ENCODE measurements at regions not wholly inside any gene's neighbourhood (a gene's known extent, or its start where the extent isn't known, plus 50 kb on each side); places are given as distances from the start of the nearest gene placed in this dataset.

GRCh38 chr9:89798547-89799120 is 193.8 kb downstream of the GADD45G start:
- no peak for TF ChIP-seq CTCF (IDR thresholded peaks at IDR 0.05; ENCODE audit: poor library complexity, severe bottlenecking)
- Histone ChIP-seq H3K27ac (ENCODE audit: poor library complexity, severe bottlenecking) (no peak overlapping the region), H3K27me3 (ENCODE audit: insufficient read depth, poor library complexity, severe bottlenecking) (no peaks in the 10 kb centered on the region), H3K4me1 (ENCODE audit: insufficient read depth, poor library complexity, severe bottlenecking) (no peaks in the 10 kb centered on the region), H3K9me3 (ENCODE audit: severe bottlenecking) (no peaks in the 10 kb centered on the region), H3K36me3 (ENCODE audit: low read depth) (no peaks in the 10 kb centered on the region), H3K4me3 (ENCODE audit: severe bottlenecking) (no peak overlapping the region)
- ATAC-seq (ENCODE audit: low read depth) (no peak), DNase-seq (ENCODE audit: low spot score) (no peak)

GRCh38 chr9:89799221-89799620 is 194.4 kb downstream of the GADD45G start:
- no peak for DNase-seq (ENCODE audit: low spot score)
- Histone ChIP-seq H3K27ac (ENCODE audit: poor library complexity, severe bottlenecking) (no peak overlapping the region), H3K4me1 (ENCODE audit: insufficient read depth, poor library complexity, severe bottlenecking) (no peaks in the 10 kb centered on the region), H3K4me3 (ENCODE audit: severe bottlenecking) (no peak overlapping the region), H3K9me3 (ENCODE audit: severe bottlenecking) (no peaks in the 10 kb centered on the region), H3K36me3 (ENCODE audit: low read depth) (no peaks in the 10 kb centered on the region), H3K27me3 (ENCODE audit: insufficient read depth, poor library complexity, severe bottlenecking) (no peaks in the 10 kb centered on the region)
- TF ChIP-seq CTCF (IDR thresholded peaks at IDR 0.05; ENCODE audit: poor library complexity, severe bottlenecking): no peak
- no peak for ATAC-seq (ENCODE audit: low read depth)

- TF ChIP-seq CTCF (IDR thresholded peaks at IDR 0.05; ENCODE audit: poor library complexity, severe bottlenecking): no peak
- DNase-seq (ENCODE audit: low spot score): no peak
- no peaks in the 10 kb centered on the region for H3K9me3 ChIP-seq (ENCODE audit: severe bottlenecking)
- H3K27ac ChIP-seq (ENCODE audit: poor library complexity, severe bottlenecking): no peak overlapping the region
- no peaks in the 10 kb centered on the region for H3K36me3 ChIP-seq (ENCODE audit: low read depth)
- H3K4me1 ChIP-seq (ENCODE audit: insufficient read depth, poor library complexity, severe bottlenecking): no peaks in the 10 kb centered on the region
- H3K27me3 ChIP-seq (ENCODE audit: insufficient read depth, poor library complexity, severe bottlenecking): no peaks in the 10 kb centered on the region
- no peak for ATAC-seq (ENCODE audit: low read depth)
- no peak overlapping the region for H3K4me3 ChIP-seq (ENCODE audit: severe bottlenecking)
Measured at GRCh38 chr9:89799766-89800165, 195.0 kb downstream of the GADD45G start.

- Histone ChIP-seq H3K4me3 (ENCODE audit: severe bottlenecking) (no peak overlapping the region), H3K36me3 (ENCODE audit: low read depth) (no peaks in the 10 kb centered on the region), H3K27me3 (ENCODE audit: insufficient read depth, poor library complexity, severe bottlenecking) (no peaks in the 10 kb centered on the region), H3K4me1 (ENCODE audit: insufficient read depth, poor library complexity, severe bottlenecking) (no peaks in the 10 kb centered on the region), H3K27ac (ENCODE audit: poor library complexity, severe bottlenecking) (no peak overlapping the region), H3K9me3 (ENCODE audit: severe bottlenecking) (no peaks in the 10 kb centered on the region)
- no peak for TF ChIP-seq CTCF (IDR thresholded peaks at IDR 0.05; ENCODE audit: poor library complexity, severe bottlenecking)
- ATAC-seq (ENCODE audit: low read depth): no peak
- no peak for DNase-seq (ENCODE audit: low spot score)
Measured at GRCh38 chr9:89801341-89801740, 196.5 kb downstream of the GADD45G start.

- Histone ChIP-seq H3K4me1 (ENCODE audit: insufficient read depth, poor library complexity, severe bottlenecking) (no peaks in the 10 kb centered on the region), H3K27ac (ENCODE audit: poor library complexity, severe bottlenecking) (no peak overlapping the region), H3K27me3 (ENCODE audit: insufficient read depth, poor library complexity, severe bottlenecking) (no peaks in the 10 kb centered on the region), H3K36me3 (ENCODE audit: low read depth) (no peaks in the 10 kb centered on the region), H3K4me3 (ENCODE audit: severe bottlenecking) (no peak overlapping the region), H3K9me3 (ENCODE audit: severe bottlenecking) (no peaks in the 10 kb centered on the region)
- DNase-seq (ENCODE audit: low spot score) (no peak), ATAC-seq (ENCODE audit: low read depth) (no peak)
- no peak for TF ChIP-seq CTCF (IDR thresholded peaks at IDR 0.05; ENCODE audit: poor library complexity, severe bottlenecking)
Measured at GRCh38 chr9:89801742-89802670, 197.2 kb downstream of the GADD45G start.
